Adrenal gland (tissue), 5 donors: ENCODE measurements at regions not wholly inside any gene's neighbourhood (a gene's known extent, or its start where the extent isn't known, plus 50 kb on each side); places are given as distances from the start of the nearest gene placed in this dataset.

ENCODE experiments used
- POLR2A ChIP-seq, 2 donors: fragments of 450-650 bp; IDR thresholded peaks; one replicate each; pipeline ENCODE4 v1.6.1; 2017; ENCODE audit warnings: antibody characterized with exemption in 2 of 2, mild to moderate bottlenecking in 2 of 2, moderate library complexity in 1 of 2
- TF ChIP-seq, protein P1 (sequence below), 6 experiments: fragments of 450-650 bp in 4 of 6; fragments of 200-600 bp in 2 of 6; sonication (generic) in 1 of 6; IDR thresholded peaks; 1 replicate in 5 of 6; 2 replicates in 1 of 6; pipeline versions ENCODE4 v1.5.1 to v1.8.0; 2016 to 2021; ENCODE audit warnings: antibody characterized with exemption in 6 of 6, mild to moderate bottlenecking in 2 of 6, moderate library complexity in 1 of 6
- donor health status: DM: no; HTN: no; CAD: no.

DNA sequence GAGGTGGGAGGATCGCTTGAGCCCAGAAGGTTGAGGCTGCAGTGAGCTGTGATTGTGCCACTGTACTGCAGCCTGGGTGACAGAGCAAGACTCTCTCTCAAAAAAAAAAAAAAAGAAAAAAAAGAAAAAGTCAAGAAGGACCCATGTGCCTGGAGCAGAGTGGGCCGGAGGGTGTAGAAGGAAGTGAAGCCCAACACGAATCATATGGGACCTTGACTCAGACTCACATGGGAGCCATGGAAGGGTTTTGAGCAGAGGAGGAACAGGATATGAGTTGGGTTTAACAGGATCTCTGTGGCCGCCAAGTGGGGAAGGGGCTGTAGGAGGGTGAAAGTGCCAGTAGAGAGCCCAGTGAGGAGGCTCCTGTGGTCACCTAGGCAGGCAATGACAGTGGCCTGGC is 165.4 kb downstream of the PHETA1 start:
- TF ChIP-seq POLR2A (IDR thresholded peaks at IDR 0.05), result no peak
- TF ChIP-seq, protein P1, sequence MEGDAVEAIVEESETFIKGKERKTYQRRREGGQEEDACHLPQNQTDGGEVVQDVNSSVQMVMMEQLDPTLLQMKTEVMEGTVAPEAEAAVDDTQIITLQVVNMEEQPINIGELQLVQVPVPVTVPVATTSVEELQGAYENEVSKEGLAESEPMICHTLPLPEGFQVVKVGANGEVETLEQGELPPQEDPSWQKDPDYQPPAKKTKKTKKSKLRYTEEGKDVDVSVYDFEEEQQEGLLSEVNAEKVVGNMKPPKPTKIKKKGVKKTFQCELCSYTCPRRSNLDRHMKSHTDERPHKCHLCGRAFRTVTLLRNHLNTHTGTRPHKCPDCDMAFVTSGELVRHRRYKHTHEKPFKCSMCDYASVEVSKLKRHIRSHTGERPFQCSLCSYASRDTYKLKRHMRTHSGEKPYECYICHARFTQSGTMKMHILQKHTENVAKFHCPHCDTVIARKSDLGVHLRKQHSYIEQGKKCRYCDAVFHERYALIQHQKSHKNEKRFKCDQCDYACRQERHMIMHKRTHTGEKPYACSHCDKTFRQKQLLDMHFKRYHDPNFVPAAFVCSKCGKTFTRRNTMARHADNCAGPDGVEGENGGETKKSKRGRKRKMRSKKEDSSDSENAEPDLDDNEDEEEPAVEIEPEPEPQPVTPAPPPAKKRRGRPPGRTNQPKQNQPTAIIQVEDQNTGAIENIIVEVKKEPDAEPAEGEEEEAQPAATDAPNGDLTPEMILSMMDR (IDR thresholded peaks at IDR 0.05), result no peak
